ENCODE measurements at regions not wholly inside any gene's neighbourhood (a gene's known extent, or its start where the extent isn't known, plus 50 kb on each side); places are given as distances from the start of the nearest gene placed in this dataset.

DNA sequence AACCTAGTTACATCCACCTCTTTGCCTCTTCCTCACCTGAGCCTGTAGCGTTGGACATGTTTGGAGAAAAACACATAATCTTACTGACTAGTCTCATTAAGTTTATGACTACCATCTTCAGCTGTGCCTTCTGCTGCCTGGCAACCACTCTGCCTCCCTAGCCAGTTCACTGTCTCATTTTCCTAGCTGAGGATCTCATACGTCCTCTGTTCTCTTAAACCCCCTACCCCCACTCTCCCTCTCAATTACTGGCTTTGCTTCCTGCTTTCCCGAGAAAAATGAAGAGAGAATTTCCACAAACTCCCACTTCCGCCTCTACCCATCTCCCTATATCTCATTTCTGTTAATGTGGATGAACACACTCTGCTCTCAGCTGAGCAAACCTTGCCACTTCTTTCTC, 239.3 kb upstream of the POU2AF2 start:
- H2AFZ ChIP-seq (ENCODE audit: insufficient read depth, low read length, poor library complexity), result no peak overlapping the region
- no peak overlapping the region for H3K4me2 ChIP-seq (ENCODE audit: low read length)
- H3K9me3 ChIP-seq (ENCODE audit: insufficient read depth, low read depth, low read length), result peaks cover 2% of the 10 kb centered on the region
- no peaks in the 10 kb centered on the region for H3K36me3 ChIP-seq (ENCODE audit: control insufficient read depth in 1 of 2, insufficient read depth in 2 of 2, low read length in 2 of 2)
- no CpG with 5 or more reads among the region's 4 CpGs for WGBS (ENCODE audit: extremely low coverage, insufficient coverage, insufficient read length)
- no peak for DNase-seq
- no peak overlapping the region for H4K12ac ChIP-seq (ENCODE audit: low read depth, low read length)
- H2BK5ac ChIP-seq (ENCODE audit: low read depth, low read length, poor library complexity), result no peak overlapping the region
- H4K91ac ChIP-seq (ENCODE audit: low read depth, low read length), result no peak overlapping the region
- H3K4me1 ChIP-seq (ENCODE audit: control insufficient read depth in 1 of 2, insufficient read depth in 2 of 2, low read length in 2 of 2), result peaks cover 4% of the 10 kb centered on the region in 2 experiments
- H3K14ac ChIP-seq (ENCODE audit: low read length), result no peak overlapping the region
- H3K27me3 ChIP-seq (ENCODE audit: insufficient read depth, low read length), result no peaks in the 10 kb centered on the region
- H3K27ac ChIP-seq (ENCODE audit: low read depth, low read length), result no peak overlapping the region
- no peak overlapping the region for H2AK5ac ChIP-seq (ENCODE audit: low read length)
- H3K4ac ChIP-seq (ENCODE audit: low read depth, low read length), result no peak overlapping the region
- no peaks in the 10 kb centered on the region for H3K79me1 ChIP-seq (ENCODE audit: low read length)
- no peak overlapping the region for H3K4me3 ChIP-seq (ENCODE audit: low read depth, low read length)
- no peak overlapping the region for H3K23ac ChIP-seq (ENCODE audit: low read length)
- H3K18ac ChIP-seq (ENCODE audit: low read length), result no peak overlapping the region
- no peak overlapping the region for H3K9ac ChIP-seq (ENCODE audit: low read length)
- no peaks in the 10 kb centered on the region for H3K79me2 ChIP-seq (ENCODE audit: control insufficient read depth, insufficient read depth, low read length, poor library complexity)
- no peak overlapping the region for H2BK12ac ChIP-seq (ENCODE audit: low read length)
- no peak overlapping the region for H2BK120ac ChIP-seq (ENCODE audit: insufficient read depth, low read length, poor library complexity)
- H4K8ac ChIP-seq (ENCODE audit: low read depth, low read length), result no peak overlapping the region

DNA sequence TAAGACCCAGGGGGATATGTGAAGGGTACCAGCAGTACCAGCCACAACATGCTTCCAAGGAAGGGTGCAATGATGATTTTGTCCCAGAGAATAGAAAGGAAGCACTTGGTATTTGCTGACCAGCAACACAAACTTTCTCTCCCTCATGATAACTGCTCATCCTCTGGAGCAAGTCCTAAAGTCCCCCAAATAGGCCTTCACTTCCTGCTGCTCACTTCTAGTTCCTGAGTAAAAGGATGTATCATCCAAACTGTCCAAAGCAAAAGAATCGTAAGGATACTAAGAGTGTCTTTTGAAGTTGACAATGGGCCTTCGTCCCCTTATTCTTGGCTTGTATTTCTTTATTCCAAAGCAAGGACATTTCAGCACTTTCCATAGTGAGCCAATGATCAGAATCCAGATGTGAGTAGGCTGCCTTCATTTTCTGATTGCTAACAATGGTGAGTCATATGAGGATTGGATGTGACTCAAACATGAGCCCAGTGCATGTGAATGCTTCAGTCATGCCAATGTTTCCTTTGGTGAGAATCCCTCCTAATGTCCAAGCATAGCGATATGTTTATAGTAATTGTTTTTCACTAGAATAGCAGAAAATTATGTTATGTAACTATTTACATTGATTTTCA, 243.4 kb upstream of the POU2AF2 start:
- peaks cover 4% of the 10 kb centered on the region in 2 experiments for H3K4me1 ChIP-seq (ENCODE audit: control insufficient read depth in 1 of 2, insufficient read depth in 2 of 2, low read length in 2 of 2)
- H3K9me3 ChIP-seq (ENCODE audit: insufficient read depth, low read depth, low read length), result no peaks in the 10 kb centered on the region
- H4K91ac ChIP-seq (ENCODE audit: low read depth, low read length), result no peak overlapping the region
- H3K4ac ChIP-seq (ENCODE audit: low read depth, low read length), result no peak overlapping the region
- no peak overlapping the region for H3K18ac ChIP-seq (ENCODE audit: low read length)
- H3K27ac ChIP-seq (ENCODE audit: low read depth, low read length), result no peak overlapping the region
- H3K4me2 ChIP-seq (ENCODE audit: low read length), result no peak overlapping the region
- H2BK5ac ChIP-seq (ENCODE audit: low read depth, low read length, poor library complexity), result no peak overlapping the region
- H3K79me2 ChIP-seq (ENCODE audit: control insufficient read depth, insufficient read depth, low read length, poor library complexity), result no peaks in the 10 kb centered on the region
- no peak overlapping the region for H2BK12ac ChIP-seq (ENCODE audit: low read length)
- H3K9ac ChIP-seq (ENCODE audit: low read length), result no peak overlapping the region
- H4K12ac ChIP-seq (ENCODE audit: low read depth, low read length), result no peak overlapping the region
- no peaks in the 10 kb centered on the region for H3K79me1 ChIP-seq (ENCODE audit: low read length)
- peak in 1 of 2 donors; percentile 8 for DNase-seq
- no peak overlapping the region for H4K8ac ChIP-seq (ENCODE audit: low read depth, low read length)
- H3K14ac ChIP-seq (ENCODE audit: low read length), result no peak overlapping the region
- no peak overlapping the region for H2AFZ ChIP-seq (ENCODE audit: insufficient read depth, low read length, poor library complexity)
- H3K36me3 ChIP-seq (ENCODE audit: control insufficient read depth in 1 of 2, insufficient read depth in 2 of 2, low read length in 2 of 2), result no peaks in the 10 kb centered on the region
- H3K23ac ChIP-seq (ENCODE audit: low read length), result no peak overlapping the region
- no CpG with 5 or more reads among the region's 3 CpGs for WGBS (ENCODE audit: extremely low coverage, insufficient coverage, insufficient read length)
- no peak overlapping the region for H2AK5ac ChIP-seq (ENCODE audit: low read length)
- H3K27me3 ChIP-seq (ENCODE audit: insufficient read depth, low read length), result no peaks in the 10 kb centered on the region
- H2BK120ac ChIP-seq (ENCODE audit: insufficient read depth, low read length, poor library complexity), result no peak overlapping the region
- H3K4me3 ChIP-seq (ENCODE audit: low read depth, low read length), result no peak overlapping the region

DNA sequence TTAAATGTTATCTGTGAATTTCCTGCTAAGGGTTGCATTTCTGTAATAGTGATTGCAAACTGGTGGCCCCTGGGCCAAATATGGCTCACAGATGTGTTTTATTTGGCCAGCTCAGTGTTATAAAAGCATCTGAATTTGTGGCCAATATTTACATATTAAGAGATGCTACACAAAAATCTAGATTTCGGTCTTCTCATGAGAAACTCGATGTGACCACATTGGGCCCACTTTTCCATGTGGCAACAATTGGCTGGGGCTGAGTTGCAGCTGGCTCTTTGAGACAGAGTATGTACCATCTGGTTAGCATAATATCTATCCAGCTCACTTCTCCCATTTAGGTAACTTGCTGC, 244.5 kb upstream of the POU2AF2 start:
- H4K12ac ChIP-seq (ENCODE audit: low read depth, low read length), result no peak overlapping the region
- no peaks in the 10 kb centered on the region for H3K79me1 ChIP-seq (ENCODE audit: low read length)
- H4K8ac ChIP-seq (ENCODE audit: low read depth, low read length), result no peak overlapping the region
- H3K4me1 ChIP-seq (ENCODE audit: control insufficient read depth in 1 of 2, insufficient read depth in 2 of 2, low read length in 2 of 2), result peaks cover 4% of the 10 kb centered on the region in 2 experiments
- H2AK5ac ChIP-seq (ENCODE audit: low read length), result no peak overlapping the region
- no peak overlapping the region for H3K18ac ChIP-seq (ENCODE audit: low read length)
- no peak overlapping the region for H2BK5ac ChIP-seq (ENCODE audit: low read depth, low read length, poor library complexity)
- no peak overlapping the region for H3K4ac ChIP-seq (ENCODE audit: low read depth, low read length)
- H3K23ac ChIP-seq (ENCODE audit: low read length), result no peak overlapping the region
- H3K9ac ChIP-seq (ENCODE audit: low read length), result no peak overlapping the region
- WGBS (ENCODE audit: extremely low coverage, insufficient coverage, insufficient read length), result no CpG with 5 or more reads among the region's 2 CpGs
- H3K79me2 ChIP-seq (ENCODE audit: control insufficient read depth, insufficient read depth, low read length, poor library complexity), result no peaks in the 10 kb centered on the region
- H3K36me3 ChIP-seq (ENCODE audit: control insufficient read depth in 1 of 2, insufficient read depth in 2 of 2, low read length in 2 of 2), result no peaks in the 10 kb centered on the region
- H3K4me3 ChIP-seq (ENCODE audit: low read depth, low read length), result no peak overlapping the region
- no peak overlapping the region for H3K27ac ChIP-seq (ENCODE audit: low read depth, low read length)
- H3K14ac ChIP-seq (ENCODE audit: low read length), result no peak overlapping the region
- no peak overlapping the region for H3K4me2 ChIP-seq (ENCODE audit: low read length)
- no peak overlapping the region for H2AFZ ChIP-seq (ENCODE audit: insufficient read depth, low read length, poor library complexity)
- no peak overlapping the region for H4K91ac ChIP-seq (ENCODE audit: low read depth, low read length)
- H3K27me3 ChIP-seq (ENCODE audit: insufficient read depth, low read length), result no peaks in the 10 kb centered on the region
- H2BK120ac ChIP-seq (ENCODE audit: insufficient read depth, low read length, poor library complexity), result no peak overlapping the region
- H3K9me3 ChIP-seq (ENCODE audit: insufficient read depth, low read depth, low read length), result no peaks in the 10 kb centered on the region
- no peak for DNase-seq
- H2BK12ac ChIP-seq (ENCODE audit: low read length), result no peak overlapping the region

DNA sequence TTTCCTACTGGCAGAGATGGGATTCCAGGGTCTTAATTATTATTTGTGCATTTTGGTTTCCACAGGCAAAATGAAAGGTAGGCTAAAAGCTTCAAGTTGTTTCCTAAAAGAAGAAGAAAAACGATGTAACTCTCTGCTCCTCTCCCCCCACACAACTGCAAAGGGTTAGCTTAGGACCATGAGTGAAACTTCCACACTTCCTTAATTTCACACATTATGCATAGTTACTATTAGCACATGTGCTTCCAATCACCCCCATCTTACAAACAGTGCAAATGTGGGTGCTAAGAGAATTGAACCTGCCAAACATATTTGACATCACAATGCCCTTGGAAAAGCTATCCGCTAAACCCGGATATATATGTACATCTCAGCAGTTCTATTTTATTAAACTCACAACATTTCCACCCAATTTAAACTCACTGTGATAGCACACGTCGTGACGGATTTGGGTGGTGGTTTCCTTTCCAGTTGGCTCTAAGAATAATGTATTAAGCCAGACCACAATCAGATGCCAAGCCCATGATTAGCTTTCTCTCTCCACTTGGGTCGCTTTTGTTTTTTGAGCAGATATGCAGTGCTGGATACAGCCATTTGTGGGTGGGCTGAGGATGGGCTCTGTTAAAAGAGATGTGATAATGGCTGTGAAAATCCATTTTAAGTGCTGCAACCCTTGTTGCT, 245.0 kb upstream of the POU2AF2 start:
- H2BK120ac ChIP-seq (ENCODE audit: insufficient read depth, low read length, poor library complexity), result no peak overlapping the region
- H3K9me3 ChIP-seq (ENCODE audit: insufficient read depth, low read depth, low read length), result no peaks in the 10 kb centered on the region
- H3K79me1 ChIP-seq (ENCODE audit: low read length), result no peaks in the 10 kb centered on the region
- no peaks in the 10 kb centered on the region for H3K79me2 ChIP-seq (ENCODE audit: control insufficient read depth, insufficient read depth, low read length, poor library complexity)
- no CpG with 5 or more reads among the region's 7 CpGs for WGBS (ENCODE audit: extremely low coverage, insufficient coverage, insufficient read length)
- H2BK5ac ChIP-seq (ENCODE audit: low read depth, low read length, poor library complexity), result no peak overlapping the region
- H2AFZ ChIP-seq (ENCODE audit: insufficient read depth, low read length, poor library complexity), result no peak overlapping the region
- no peaks in the 10 kb centered on the region for H3K27me3 ChIP-seq (ENCODE audit: insufficient read depth, low read length)
- H3K4ac ChIP-seq (ENCODE audit: low read depth, low read length), result no peak overlapping the region
- no peak overlapping the region for H3K4me3 ChIP-seq (ENCODE audit: low read depth, low read length)
- no peak overlapping the region for H3K27ac ChIP-seq (ENCODE audit: low read depth, low read length)
- no peak overlapping the region for H3K18ac ChIP-seq (ENCODE audit: low read length)
- peaks cover 4% of the 10 kb centered on the region in 2 experiments for H3K4me1 ChIP-seq (ENCODE audit: control insufficient read depth in 1 of 2, insufficient read depth in 2 of 2, low read length in 2 of 2)
- no peak overlapping the region for H4K91ac ChIP-seq (ENCODE audit: low read depth, low read length)
- no peak overlapping the region for H3K4me2 ChIP-seq (ENCODE audit: low read length)
- DNase-seq, result no peak
- H3K36me3 ChIP-seq (ENCODE audit: control insufficient read depth in 1 of 2, insufficient read depth in 2 of 2, low read length in 2 of 2), result no peaks in the 10 kb centered on the region
- H3K14ac ChIP-seq (ENCODE audit: low read length), result no peak overlapping the region
- no peak overlapping the region for H3K9ac ChIP-seq (ENCODE audit: low read length)
- no peak overlapping the region for H2AK5ac ChIP-seq (ENCODE audit: low read length)
- H2BK12ac ChIP-seq (ENCODE audit: low read length), result no peak overlapping the region
- H3K23ac ChIP-seq (ENCODE audit: low read length), result no peak overlapping the region
- no peak overlapping the region for H4K12ac ChIP-seq (ENCODE audit: low read depth, low read length)
- no peak overlapping the region for H4K8ac ChIP-seq (ENCODE audit: low read depth, low read length)
